VCaP (cell line): ENCODE measurements at regions not wholly inside any gene's neighbourhood (a gene's known extent, or its start where the extent isn't known, plus 50 kb on each side); places are given as distances from the start of the nearest gene placed in this dataset.

ENCODE experiments used
- H3K27ac ChIP-seq: fragments of 450-650 bp; 2 replicates; pipeline ENCODE4 v1.5.1; 2017
- CTCF ChIP-seq: fragments of 450-650 bp; conservative IDR thresholded peaks from 2 replicates; pipeline ENCODE4 v1.5.1; 2017; ENCODE audit warnings: mild to moderate bottlenecking, moderate library complexity

DNA sequence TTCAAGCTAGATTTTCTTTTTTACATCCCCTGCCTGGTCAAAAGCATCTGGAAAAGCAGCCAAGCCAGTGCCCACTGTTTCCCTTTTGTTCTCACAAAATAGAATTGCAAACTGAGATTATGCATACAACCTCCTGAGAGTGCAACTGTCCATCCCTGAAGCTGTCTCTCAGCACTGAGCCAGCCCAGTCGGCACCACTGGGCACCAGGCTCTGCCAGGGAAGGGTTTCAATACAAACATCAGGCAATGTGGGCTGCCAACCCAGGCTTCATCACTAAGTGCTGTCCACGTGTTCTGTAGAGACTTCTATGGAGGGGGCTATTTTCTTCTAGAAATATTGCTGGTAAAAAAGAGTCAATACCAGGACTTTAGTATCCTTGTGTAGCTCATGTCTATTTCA lies 356.3 kb upstream of the TBL1XR1 start:
- TF ChIP-seq CTCF, result no peak
- H3K27ac ChIP-seq, result no peak overlapping the region

DNA sequence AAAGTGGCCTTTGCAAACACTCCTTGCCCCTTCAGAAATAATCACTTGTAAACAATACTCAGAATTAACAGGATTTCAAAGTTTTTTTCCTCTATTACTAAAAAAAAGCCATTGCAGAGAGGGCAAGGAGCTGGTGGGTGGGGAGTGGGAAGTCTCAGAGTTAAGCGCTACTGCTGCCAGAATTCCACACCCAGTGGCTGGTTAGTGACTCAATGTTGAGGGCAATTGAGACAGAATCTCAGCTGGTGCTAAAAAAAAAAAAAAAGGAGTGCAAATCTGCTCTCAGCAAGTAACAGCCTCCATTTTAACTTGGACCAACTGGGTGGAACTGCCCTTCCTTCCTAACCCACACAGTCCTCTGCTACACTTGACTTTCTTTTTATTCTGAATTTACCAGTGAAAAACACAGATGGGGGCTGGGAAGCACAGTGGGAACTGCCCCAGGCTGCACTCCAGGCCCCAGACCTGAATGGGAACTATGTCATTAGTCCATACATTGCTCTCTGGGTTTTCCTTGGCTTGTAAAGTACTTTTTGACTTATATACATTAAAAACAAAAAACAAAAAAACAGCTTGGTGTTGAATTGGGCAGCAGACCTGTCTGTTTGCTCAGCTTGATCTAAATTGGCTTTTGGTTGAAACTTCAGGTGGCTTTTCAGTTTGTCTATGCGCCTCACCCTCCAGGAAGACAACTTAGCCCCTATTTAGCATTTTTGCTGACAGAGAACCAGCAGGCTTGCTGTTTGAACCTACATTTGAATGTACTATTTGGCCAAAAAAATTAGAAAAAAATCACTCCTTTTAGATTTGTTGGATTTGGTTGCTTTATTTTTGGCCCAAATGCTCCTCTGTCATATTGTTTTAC lies 357.8 kb upstream of the TBL1XR1 start:
- no peak for TF ChIP-seq CTCF
- H3K27ac ChIP-seq, result no peak overlapping the region

DNA sequence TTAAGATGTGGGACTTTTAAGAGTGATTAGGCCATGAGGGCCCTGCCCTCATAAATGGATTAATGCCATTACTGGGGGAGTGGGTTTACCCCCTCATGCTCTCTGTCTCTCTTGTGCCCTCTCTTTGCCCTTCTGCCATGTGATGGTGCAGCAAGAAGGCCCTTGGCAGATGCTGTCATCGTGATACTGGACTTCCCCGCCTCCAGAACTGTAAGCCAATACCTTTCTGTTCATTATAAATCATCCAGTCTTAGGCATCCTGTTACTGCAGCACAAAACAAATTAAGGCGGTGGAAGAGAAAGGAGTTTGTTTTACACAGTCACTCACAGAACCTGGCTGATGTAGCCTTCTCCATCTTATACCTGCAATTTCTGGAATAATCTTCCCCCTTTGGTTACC lies 360.3 kb upstream of the TBL1XR1 start:
- no peak for TF ChIP-seq CTCF
- no peak overlapping the region for H3K27ac ChIP-seq

DNA sequence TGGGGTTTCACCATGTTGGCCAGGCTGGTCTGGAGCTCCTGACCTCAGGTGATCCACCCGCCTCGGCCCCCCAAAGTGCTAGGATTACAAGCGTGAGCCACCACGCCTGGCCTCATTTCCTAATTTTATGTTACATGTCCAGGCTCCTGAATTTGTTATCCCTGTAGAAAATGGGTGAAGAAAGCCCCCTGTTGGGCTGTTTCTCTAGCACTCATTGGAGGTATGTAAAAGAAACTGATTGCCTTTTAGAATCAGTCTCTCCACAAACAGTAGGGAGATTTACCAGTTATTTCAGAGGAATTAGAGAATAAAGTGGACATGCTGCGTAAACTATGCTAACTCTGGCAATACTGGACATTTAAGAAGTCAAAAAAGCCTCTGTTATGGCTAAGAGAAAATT lies 364.1 kb upstream of the TBL1XR1 start:
- no peak overlapping the region for H3K27ac ChIP-seq
- TF ChIP-seq CTCF, result no peak

DNA sequence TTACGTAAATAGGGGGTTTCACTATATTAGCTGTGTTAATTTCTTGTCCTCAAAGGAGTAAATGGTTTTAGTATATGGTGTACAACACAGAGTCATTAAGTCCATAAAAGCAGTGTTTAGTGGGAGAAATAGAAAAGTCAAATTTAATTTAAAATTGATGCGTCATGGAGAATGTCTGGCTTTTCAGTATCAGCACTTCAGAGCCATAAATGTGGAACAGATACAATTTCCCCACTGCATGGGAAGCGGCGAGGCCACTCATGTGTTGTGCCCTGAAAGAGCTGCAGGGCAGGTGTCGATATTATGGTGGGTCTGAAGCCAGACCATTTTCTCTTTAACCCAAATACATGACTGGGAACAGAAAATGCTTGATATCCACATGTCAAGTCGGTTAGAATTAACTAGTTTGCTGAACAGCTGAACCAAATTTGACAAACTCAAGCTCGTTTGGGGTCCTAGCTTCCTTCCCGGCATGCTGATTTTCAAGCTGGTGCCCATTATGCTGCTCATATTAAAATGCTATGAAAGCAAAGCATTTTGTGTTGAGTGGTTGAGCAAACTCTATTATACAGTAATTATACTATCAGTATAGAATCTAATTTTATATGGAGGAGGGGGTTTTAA lies 364.6 kb upstream of the TBL1XR1 start:
- H3K27ac ChIP-seq, result no peak overlapping the region
- TF ChIP-seq CTCF, result no peak

DNA sequence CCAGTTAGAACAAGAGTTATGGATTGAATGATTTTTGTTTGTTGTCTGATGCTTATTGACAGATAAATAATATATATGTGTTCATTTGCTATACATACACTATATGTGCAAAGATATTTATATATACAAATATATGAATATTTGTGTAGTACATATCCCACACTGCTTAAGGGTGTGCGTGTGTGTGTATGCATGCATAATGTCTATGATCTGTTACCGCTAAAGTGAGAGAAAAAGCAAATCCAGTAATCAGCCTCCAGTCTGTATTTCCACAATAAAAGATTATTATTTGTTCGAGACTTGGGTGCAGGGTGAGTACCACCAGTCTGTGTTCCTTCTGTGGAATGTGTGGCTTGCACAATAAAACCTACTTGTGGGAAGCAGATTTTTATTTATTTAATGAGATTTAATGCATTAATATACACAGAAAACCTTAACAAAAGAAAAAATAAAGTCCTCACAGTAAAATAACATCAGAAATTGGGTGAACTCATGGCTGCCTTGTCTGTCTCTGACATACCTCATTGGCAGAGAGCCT lies 366.0 kb upstream of the TBL1XR1 start:
- TF ChIP-seq CTCF, result no peak
- H3K27ac ChIP-seq, result no peak overlapping the region

DNA sequence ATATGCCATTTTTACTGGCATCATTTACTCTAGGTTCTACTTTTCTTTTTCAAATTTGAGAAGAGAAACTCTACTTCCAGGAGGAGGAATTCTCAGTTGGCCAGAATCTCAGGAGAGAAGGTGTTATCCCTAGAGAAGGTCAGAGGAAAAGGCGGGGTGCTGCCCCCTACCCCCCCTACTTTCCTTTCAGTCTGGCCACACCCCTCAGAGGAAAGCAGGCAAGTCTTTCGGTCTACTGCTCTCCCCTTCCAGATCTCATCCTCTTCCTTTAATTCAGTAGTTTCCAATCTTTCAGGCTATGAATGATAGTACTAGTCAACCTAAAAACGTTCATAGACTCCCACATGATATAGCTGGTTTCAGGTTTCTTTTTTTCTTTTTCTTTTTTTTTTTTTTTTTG lies 366.5 kb upstream of the TBL1XR1 start:
- TF ChIP-seq CTCF, result no peak
- H3K27ac ChIP-seq, result no peak overlapping the region
